C4-2B (cell line): ENCODE measurements at regions not wholly inside any gene's neighbourhood (a gene's known extent, or its start where the extent isn't known, plus 50 kb on each side); places are given as distances from the start of the nearest gene placed in this dataset.

ENCODE experiments used
- ZFX ChIP-seq: fragments of 450-650 bp; IDR thresholded peaks from 2 replicates; pipeline ENCODE4 v1.6.1; 2017
- TF ChIP-seq, protein P1 (sequence below): fragments of 450-650 bp; conservative IDR thresholded peaks from 2 replicates; pipeline ENCODE4 v1.5.1; 2017; ENCODE audit warnings: mild to moderate bottlenecking

DNA sequence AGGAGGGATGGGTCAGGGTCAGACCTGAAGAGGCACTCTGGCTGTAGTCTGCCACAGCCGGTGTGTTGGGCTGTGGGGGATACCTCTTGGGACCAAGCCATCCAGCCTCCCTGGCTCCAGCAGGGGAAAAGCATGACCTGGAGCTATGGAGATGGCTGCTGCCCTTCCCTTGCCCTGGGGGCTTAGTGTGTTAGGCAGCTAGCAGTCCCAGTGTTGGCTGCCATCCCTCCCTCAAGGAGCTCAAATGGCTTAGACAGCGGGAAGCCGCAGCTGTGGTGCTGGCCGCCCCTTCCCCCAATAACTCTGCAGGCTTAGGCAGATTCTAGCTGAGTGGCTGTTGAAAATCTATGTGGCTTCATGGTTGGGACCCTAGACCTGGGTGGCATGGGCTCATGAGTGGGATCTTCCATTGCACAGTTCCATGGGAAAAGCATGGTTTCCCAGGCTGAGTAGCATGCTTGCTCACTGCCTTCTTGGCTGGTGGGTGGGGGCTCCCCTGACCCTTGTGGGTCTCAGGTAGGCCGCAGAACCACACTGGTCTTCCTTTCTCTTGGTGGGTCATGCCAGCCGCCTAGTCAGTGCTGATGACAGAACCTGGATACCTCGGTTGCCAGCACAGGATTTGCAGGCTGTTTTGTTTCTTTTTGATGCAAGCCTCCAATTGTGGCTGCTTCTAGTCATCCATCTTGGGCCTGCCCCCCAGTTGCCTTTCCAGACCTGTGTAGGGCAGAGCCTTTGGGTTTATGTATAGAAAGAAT lies 69.0 kb upstream of the AHI1 start:
- TF ChIP-seq ZFX = no peak
- TF ChIP-seq, protein P1, sequence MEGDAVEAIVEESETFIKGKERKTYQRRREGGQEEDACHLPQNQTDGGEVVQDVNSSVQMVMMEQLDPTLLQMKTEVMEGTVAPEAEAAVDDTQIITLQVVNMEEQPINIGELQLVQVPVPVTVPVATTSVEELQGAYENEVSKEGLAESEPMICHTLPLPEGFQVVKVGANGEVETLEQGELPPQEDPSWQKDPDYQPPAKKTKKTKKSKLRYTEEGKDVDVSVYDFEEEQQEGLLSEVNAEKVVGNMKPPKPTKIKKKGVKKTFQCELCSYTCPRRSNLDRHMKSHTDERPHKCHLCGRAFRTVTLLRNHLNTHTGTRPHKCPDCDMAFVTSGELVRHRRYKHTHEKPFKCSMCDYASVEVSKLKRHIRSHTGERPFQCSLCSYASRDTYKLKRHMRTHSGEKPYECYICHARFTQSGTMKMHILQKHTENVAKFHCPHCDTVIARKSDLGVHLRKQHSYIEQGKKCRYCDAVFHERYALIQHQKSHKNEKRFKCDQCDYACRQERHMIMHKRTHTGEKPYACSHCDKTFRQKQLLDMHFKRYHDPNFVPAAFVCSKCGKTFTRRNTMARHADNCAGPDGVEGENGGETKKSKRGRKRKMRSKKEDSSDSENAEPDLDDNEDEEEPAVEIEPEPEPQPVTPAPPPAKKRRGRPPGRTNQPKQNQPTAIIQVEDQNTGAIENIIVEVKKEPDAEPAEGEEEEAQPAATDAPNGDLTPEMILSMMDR = no peak
